HCT116 (cell line): ENCODE measurements at regions not wholly inside any gene's neighbourhood (a gene's known extent, or its start where the extent isn't known, plus 50 kb on each side); places are given as distances from the start of the nearest gene placed in this dataset.

Experiments
- ATAC-seq: fragments of 200-7000 bp; cut with Tn5 transposase; 2 replicates; pipeline ENCODE4 v1.9.1; 2020; ENCODE audit warnings: mild to moderate bottlenecking, moderate library complexity
- BruUV-seq: library from RNA; stranded (reverse); fragments of 400-500 nt; replicated peaks from 2 replicates; lab custom pipeline; 2021; lab: Mats Ljungman, UMichigan
- CTCF ChIA-PET: fragments of 300-600 bp; sonication (Branson Sonifier 250); formaldehyde crosslinking; loops from one replicate; lab custom pipeline; 2021; ENCODE audit warnings: antibody characterized with exemption; lab: Charles Lee
- POLR2A ChIA-PET: fragments of 300-600, 350-600 bp; sonication (Branson Sonifier 250); formaldehyde crosslinking; loops from one replicate; lab custom pipeline; 2021; ENCODE audit warnings: antibody characterized with exemption; lab: Charles Lee
- RAD21 ChIA-PET, 2 experiments: fragments of 300-600 bp; sonication (Branson Sonifier 250); formaldehyde crosslinking; loops; one replicate each; lab custom pipeline; 2023; ENCODE audit warnings: low total read pairs in 2 of 2; ENCODE audit not compliant: uncharacterized antibody in 2 of 2, unreplicated experiment in 2 of 2, low non-redundant PET in 1 of 2; lab: Charles Lee
- DNase-seq: peaks from one replicate; pipeline ENCODE4 v3.0.0-alpha.2; 2010; ENCODE audit warnings: low read depth, low spot score
- H2AFZ ChIP-seq: fragments of 200-600 bp; shearing (Covaris generic), sonication (generic); 2 replicates; pipeline ENCODE4 v1.6.1; 2017; ENCODE audit warnings: low read depth, mixed run types, mixed read lengths, antibody characterized with exemption, low read length; ENCODE audit not compliant: poor library complexity, severe bottlenecking
- H3K27ac ChIP-seq: 2 replicates; pipeline ENCODE4 v1.5.1; 2012; ENCODE audit warnings: low read depth, low read length
- H3K27me3 ChIP-seq: fragments of 200-600 bp; sonication (generic); 2 replicates; pipeline ENCODE4 v1.6.1; 2016; ENCODE audit warnings: mixed run types, low read length, mixed read lengths; ENCODE audit not compliant: insufficient read depth
- H3K36me3 ChIP-seq, 2 experiments: fragments of 200-500 bp in 1 of 2; fragments of 200-600 bp in 1 of 2; sonication (Bioruptor generic) in 1 of 2; sonication (generic) in 1 of 2; 2 replicates each; pipeline versions ENCODE4 v1.5.1 to v1.6.1; 2014 to 2016; ENCODE audit warnings: low read length in 2 of 2, inconsistent platforms in 1 of 2, mixed read lengths in 1 of 2, mixed run types in 1 of 2; ENCODE audit not compliant: insufficient read depth in 2 of 2, control insufficient read depth in 1 of 2
- H3K4me1 ChIP-seq, 2 experiments: fragments of 200-600 bp in 1 of 2; sonication (generic) in 1 of 2; 2 replicates each; pipeline versions ENCODE4 v1.5.1 to v1.6.1; 2012 to 2017; ENCODE audit warnings: low read length in 2 of 2, inconsistent platforms in 1 of 2, mild to moderate bottlenecking in 1 of 2, mixed read lengths in 1 of 2, mixed run types in 1 of 2, moderate library complexity in 1 of 2; ENCODE audit not compliant: insufficient read depth in 2 of 2, control insufficient read depth in 1 of 2
- H3K4me2 ChIP-seq: fragments of 200-600 bp; sonication (generic); 2 replicates; pipeline ENCODE4 v1.6.1; 2017; ENCODE audit warnings: mixed run types, low read length, mixed read lengths
- H3K4me3 ChIP-seq, 2 experiments: fragments of 200-600 bp in 1 of 2; sonication (generic) in 1 of 2; replicated peaks in 1 of 2; 2 replicates each; pipeline ENCODE4 v1.5.1; 2011 to 2016; ENCODE audit warnings: low read length in 2 of 2, control low read depth in 1 of 2, low read depth in 1 of 2, mild to moderate bottlenecking in 1 of 2, mixed read lengths in 1 of 2, mixed run types in 1 of 2
- H3K79me2 ChIP-seq: fragments of 200-600 bp; sonication (generic); 2 replicates; pipeline ENCODE4 v1.6.1; 2017; ENCODE audit warnings: mild to moderate bottlenecking, mixed run types, low read length, moderate library complexity, mixed read lengths; ENCODE audit not compliant: insufficient read depth
- H3K9ac ChIP-seq: fragments of 200-600 bp; sonication (generic); 2 replicates; pipeline ENCODE4 v1.6.1; 2016; ENCODE audit warnings: low read length, mixed read lengths
- H3K9me2 ChIP-seq: fragments of 200-600 bp; sonication (generic), shearing (Covaris generic); 2 replicates; pipeline ENCODE4 v1.6.1; 2017; ENCODE audit warnings: mixed run types, mild to moderate bottlenecking, moderate library complexity; ENCODE audit not compliant: insufficient read depth
- H3K9me3 ChIP-seq, 2 experiments: fragments of 200-500 bp in 1 of 2; fragments of 200-600 bp in 1 of 2; sonication (Bioruptor generic) in 1 of 2; sonication (generic) in 1 of 2; 2 replicates each; pipeline ENCODE4 v1.6.1; 2014 to 2017; ENCODE audit warnings: low read length in 2 of 2, mixed read lengths in 2 of 2, inconsistent platforms in 1 of 2, low read depth in 1 of 2, mild to moderate bottlenecking in 1 of 2, mixed run types in 1 of 2, moderate library complexity in 1 of 2; ENCODE audit not compliant: control insufficient read depth in 1 of 2, insufficient read depth in 1 of 2
- H4K20me1 ChIP-seq: fragments of 200-600 bp; sonication (generic), shearing (Covaris generic); 2 replicates; pipeline ENCODE4 v1.6.1; 2017; ENCODE audit warnings: mixed run types, mild to moderate bottlenecking, moderate library complexity; ENCODE audit not compliant: insufficient read depth
- CBX3 ChIP-seq: IDR thresholded peaks from 2 replicates; pipeline ENCODE4 v1.6.1; 2012; ENCODE audit warnings: low read depth
- CEBPB ChIP-seq: IDR thresholded peaks from 2 replicates; pipeline ENCODE4 v1.6.1; 2012; ENCODE audit warnings: low read depth
- EGR1 ChIP-seq: IDR thresholded peaks from 2 replicates; pipeline ENCODE4 v1.6.1; 2012; ENCODE audit warnings: low read depth
- ELF1 ChIP-seq: IDR thresholded peaks from 2 replicates; pipeline ENCODE4 v1.6.1; 2012; ENCODE audit warnings: low read depth, borderline replicate concordance
- EZH2phosphoT487 ChIP-seq: fragments of 200-600 bp; IDR thresholded peaks from 2 replicates; pipeline ENCODE4 v1.6.1; 2018; ENCODE audit warnings: antibody characterized with exemption, borderline replicate concordance
- FOSL1 ChIP-seq: IDR thresholded peaks from 2 replicates; pipeline ENCODE4 v1.6.1; 2012; ENCODE audit warnings: low read depth
- JUND ChIP-seq: IDR thresholded peaks from 2 replicates; pipeline ENCODE4 v1.6.1; 2012
- MAX ChIP-seq: IDR thresholded peaks from 2 replicates; pipeline ENCODE4 v1.6.1; 2012
- POLR2A ChIP-seq: IDR thresholded peaks from 2 replicates; pipeline ENCODE4 v1.7.0; 2011; ENCODE audit warnings: borderline replicate concordance; ENCODE audit not compliant: insufficient read depth, insufficient read length; ENCODE audit errors: extremely low read depth
- RAD21 ChIP-seq: IDR thresholded peaks from 2 replicates; pipeline ENCODE4 v1.6.1; 2012; ENCODE audit warnings: low read depth, mild to moderate bottlenecking
- YY1 ChIP-seq: IDR thresholded peaks from 2 replicates; pipeline ENCODE4 v1.6.1; 2011; ENCODE audit warnings: low read length, low read depth, moderate library complexity, mild to moderate bottlenecking; ENCODE audit not compliant: insufficient replicate concordance; ENCODE audit errors: extremely low read depth
- ZBTB33 ChIP-seq: IDR thresholded peaks from 2 replicates; pipeline ENCODE4 v1.6.1; 2011; ENCODE audit warnings: mild to moderate bottlenecking, low read length, moderate library complexity; ENCODE audit not compliant: insufficient replicate concordance; ENCODE audit errors: extremely low read depth
- ZFX ChIP-seq: fragments of 450-650 bp; IDR thresholded peaks from 2 replicates; pipeline ENCODE4 v1.6.1; 2017
- intact Hi-C: fragments of 100-400 bp; cut with micrococcal nuclease; formaldehyde crosslinking; loops from 2 replicates; pipeline ENCODE4 v1.10.0; 2022
- TF ChIP-seq, protein P1 (sequence below): IDR thresholded peaks from 2 replicates; pipeline ENCODE4 v1.6.1; 2012

- Histone ChIP-seq H3K79me2 (no peaks in the 10 kb centered on the region), H3K4me2 (no peak overlapping the region), H3K9me2 (no peaks in the 10 kb centered on the region), H2AFZ (no peak overlapping the region), H3K9me3 (peaks cover 12 to 17% of the 10 kb centered on the region in 2 experiments; a peak in 2 of 4 replicates), H3K36me3 (no peaks in the 10 kb centered on the region), H3K27me3 (no peaks in the 10 kb centered on the region), H3K9ac (no peak overlapping the region), H3K27ac (no peak overlapping the region), H4K20me1 (no peaks in the 10 kb centered on the region), H3K4me3 (no peak overlapping the region), H3K4me1 (no peaks in the 10 kb centered on the region)
- TF ChIP-seq CEBPB (no peak), ZBTB33 (no peak), POLR2A (no peak), ZFX (no peak), MAX (no peak), FOSL1 (no peak), RAD21 (no peak), EGR1 (no peak), YY1 (no peak), EZH2phosphoT487 (no peak), JUND (no peak), CBX3 (no peak), ELF1 (no peak)
- TF ChIP-seq, protein P1, sequence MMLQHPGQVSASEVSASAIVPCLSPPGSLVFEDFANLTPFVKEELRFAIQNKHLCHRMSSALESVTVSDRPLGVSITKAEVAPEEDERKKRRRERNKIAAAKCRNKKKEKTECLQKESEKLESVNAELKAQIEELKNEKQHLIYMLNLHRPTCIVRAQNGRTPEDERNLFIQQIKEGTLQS, result no peak
- ATAC-seq (no peak), DNase-seq (no peak)
- ChIA-PET POLR2A (no interaction called here), CTCF (no interaction called here), RAD21 (no interaction called here)
- BruUV-seq, result no TSS peak
- intact Hi-C loops, result no loop called here
Observed at GRCh38 chr4:59002148-59002547, 1892.0 kb upstream of the IGFBP7 start.
